Suprapubic skin (tissue), 4 donors: ENCODE measurements at regions not wholly inside any gene's neighbourhood (a gene's known extent, or its start where the extent isn't known, plus 50 kb on each side); places are given as distances from the start of the nearest gene placed in this dataset.

Experiments
- DNase-seq, 2 donors: peaks; one replicate each; pipeline ENCODE4 v3.0.0-alpha.2; 2019; ENCODE audit warnings: low spot score in 2 of 2
- H3K27ac ChIP-seq: fragments of 200-600 bp; sonication (generic); one replicate; pipeline ENCODE4 v1.5.1; 2019
- H3K27me3 ChIP-seq: fragments of 200-600 bp; sonication (generic); one replicate; pipeline ENCODE4 v1.5.1; 2019
- H3K36me3 ChIP-seq: fragments of 200-600 bp; sonication (generic); one replicate; pipeline ENCODE4 v1.5.1; 2019
- H3K4me1 ChIP-seq: fragments of 200-600 bp; sonication (generic); one replicate; pipeline ENCODE4 v1.5.1; 2019
- H3K4me3 ChIP-seq: fragments of 200-600 bp; sonication (generic); one replicate; pipeline ENCODE4 v1.5.1; 2019; ENCODE audit warnings: mild to moderate bottlenecking
- H3K9me3 ChIP-seq: fragments of 200-600 bp; sonication (generic); one replicate; pipeline ENCODE4 v1.5.1; 2019
- CTCF ChIP-seq, 2 donors: fragments of 200-600 bp in 1 of 2; fragments of 450-650 bp in 1 of 2; sonication (generic) in 1 of 2; IDR thresholded peaks; one replicate each; pipeline ENCODE4 v1.5.1; 2016 to 2019; ENCODE audit warnings: antibody characterized with exemption in 2 of 2, mild to moderate bottlenecking in 1 of 2, moderate library complexity in 1 of 2
- EP300 ChIP-seq: sonication (generic); formaldehyde crosslinking; IDR thresholded peaks from one replicate; pipeline ENCODE4 v1.6.1; 2017; ENCODE audit warnings: antibody characterized with exemption
- POLR2A ChIP-seq, 2 donors: fragments of 450-650 bp; IDR thresholded peaks; one replicate each; pipeline ENCODE4 v1.6.1; 2017; ENCODE audit warnings: antibody characterized with exemption in 2 of 2, mild to moderate bottlenecking in 2 of 2, moderate library complexity in 2 of 2
- POLR2AphosphoS5 ChIP-seq, 3 donors: sonication (generic); formaldehyde crosslinking; IDR thresholded peaks; one replicate each; pipeline ENCODE4 v1.6.1; 2017; ENCODE audit warnings: antibody characterized with exemption in 3 of 3
- WGBS: methylation state at CpG from one replicate; pipeline ENCODE4 v1.1.5; 2018; 5-methylcytosine and 5-hydroxymethylcytosine counted together

- Histone ChIP-seq H3K36me3 (no peaks in the 10 kb centered on the region), H3K27ac (no peak overlapping the region), H3K4me1 (no peaks in the 10 kb centered on the region), H3K27me3 (no peaks in the 10 kb centered on the region), H3K9me3 (no peaks in the 10 kb centered on the region), H3K4me3 (no peak overlapping the region)
- no peak for TF ChIP-seq POLR2AphosphoS5 (IDR thresholded peaks at IDR 0.05)
- TF ChIP-seq POLR2A (IDR thresholded peaks at IDR 0.05), result no peak
- TF ChIP-seq EP300, result no peak
- no peak for TF ChIP-seq CTCF (IDR thresholded peaks at IDR 0.05)
- DNase-seq, result no peak
Observed at GRCh38 chr2:175624211-175624761, 377.8 kb downstream of the LNPK start.

GRCh38 chr2:175621821-175622220 lies 380.2 kb downstream of the LNPK start:
- no peaks in the 10 kb centered on the region for H3K36me3 ChIP-seq
- no peaks in the 10 kb centered on the region for H3K9me3 ChIP-seq
- no peak overlapping the region for H3K27ac ChIP-seq
- no peaks in the 10 kb centered on the region for H3K27me3 ChIP-seq
- TF ChIP-seq POLR2A (IDR thresholded peaks at IDR 0.05) (no peak), CTCF (IDR thresholded peaks at IDR 0.05) (no peak), EP300 (no peak), POLR2AphosphoS5 (IDR thresholded peaks at IDR 0.05) (no peak)
- DNase-seq, result no peak
- H3K4me3 ChIP-seq, result no peak overlapping the region
- no peaks in the 10 kb centered on the region for H3K4me1 ChIP-seq
- 88% methylated on average over 2 of the region's 2 CpGs for WGBS

- 25% methylated on average over 2 of the region's 2 CpGs for WGBS
- TF ChIP-seq POLR2AphosphoS5 (IDR thresholded peaks at IDR 0.05) (no peak), POLR2A (IDR thresholded peaks at IDR 0.05) (no peak), EP300 (no peak), CTCF (IDR thresholded peaks at IDR 0.05) (no peak)
- Histone ChIP-seq H3K36me3 (no peaks in the 10 kb centered on the region), H3K4me1 (no peaks in the 10 kb centered on the region), H3K9me3 (no peaks in the 10 kb centered on the region), H3K27me3 (no peaks in the 10 kb centered on the region), H3K4me3 (no peak overlapping the region), H3K27ac (no peak overlapping the region)
- no peak for DNase-seq
Observed at GRCh38 chr2:175620106-175620505, 382.0 kb downstream of the LNPK start.

- H3K27ac ChIP-seq, result no peak overlapping the region
- H3K4me3 ChIP-seq, result no peak overlapping the region
- H3K9me3 ChIP-seq, result no peaks in the 10 kb centered on the region
- no peaks in the 10 kb centered on the region for H3K36me3 ChIP-seq
- TF ChIP-seq EP300, result no peak
- no peak for TF ChIP-seq POLR2AphosphoS5 (IDR thresholded peaks at IDR 0.05)
- TF ChIP-seq POLR2A (IDR thresholded peaks at IDR 0.05), result no peak
- TF ChIP-seq CTCF (IDR thresholded peaks at IDR 0.05), result no peak
- WGBS, result 65% methylated on average over 2 of the region's 2 CpGs
- no peaks in the 10 kb centered on the region for H3K4me1 ChIP-seq
- no peak for DNase-seq
- H3K27me3 ChIP-seq, result no peaks in the 10 kb centered on the region
Observed at GRCh38 chr2:175619179-175620045, 382.7 kb downstream of the LNPK start.

GRCh38 chr2:175612280-175612679 lies 389.8 kb downstream of the LNPK start:
- TF ChIP-seq POLR2A (IDR thresholded peaks at IDR 0.05) (no peak), EP300 (no peak), POLR2AphosphoS5 (IDR thresholded peaks at IDR 0.05) (no peak), CTCF (IDR thresholded peaks at IDR 0.05) (no peak)
- Histone ChIP-seq H3K36me3 (no peaks in the 10 kb centered on the region), H3K4me3 (no peak overlapping the region), H3K4me1 (no peaks in the 10 kb centered on the region), H3K27me3 (no peaks in the 10 kb centered on the region), H3K27ac (no peak overlapping the region), H3K9me3 (no peaks in the 10 kb centered on the region)
- DNase-seq, result no peak
- 57% methylated on average over 6 of the region's 6 CpGs for WGBS
